AG10803 (cell line): ENCODE measurements at regions not wholly inside any gene's neighbourhood (a gene's known extent, or its start where the extent isn't known, plus 50 kb on each side); places are given as distances from the start of the nearest gene placed in this dataset.

ENCODE experiments used
- DNase-seq: peaks from one replicate; pipeline ENCODE4 v3.0.0; 2010; ENCODE audit warnings: low read depth
- H3K4me3 ChIP-seq: 2 replicates; pipeline ENCODE4 v1.5.1; 2011; ENCODE audit warnings: mild to moderate bottlenecking, low read length, control low read depth
- TF ChIP-seq, protein P1 (sequence below): conservative IDR thresholded peaks from 2 replicates; pipeline ENCODE4 v1.5.1; 2011; ENCODE audit warnings: mild to moderate bottlenecking, low read length, control low read depth, inconsistent platforms

GRCh38 chr7:125490167-125490566 is 560.5 kb upstream of the POT1 start:
- DNase-seq = no peak
- H3K4me3 ChIP-seq = no peak overlapping the region
- TF ChIP-seq, protein P1, sequence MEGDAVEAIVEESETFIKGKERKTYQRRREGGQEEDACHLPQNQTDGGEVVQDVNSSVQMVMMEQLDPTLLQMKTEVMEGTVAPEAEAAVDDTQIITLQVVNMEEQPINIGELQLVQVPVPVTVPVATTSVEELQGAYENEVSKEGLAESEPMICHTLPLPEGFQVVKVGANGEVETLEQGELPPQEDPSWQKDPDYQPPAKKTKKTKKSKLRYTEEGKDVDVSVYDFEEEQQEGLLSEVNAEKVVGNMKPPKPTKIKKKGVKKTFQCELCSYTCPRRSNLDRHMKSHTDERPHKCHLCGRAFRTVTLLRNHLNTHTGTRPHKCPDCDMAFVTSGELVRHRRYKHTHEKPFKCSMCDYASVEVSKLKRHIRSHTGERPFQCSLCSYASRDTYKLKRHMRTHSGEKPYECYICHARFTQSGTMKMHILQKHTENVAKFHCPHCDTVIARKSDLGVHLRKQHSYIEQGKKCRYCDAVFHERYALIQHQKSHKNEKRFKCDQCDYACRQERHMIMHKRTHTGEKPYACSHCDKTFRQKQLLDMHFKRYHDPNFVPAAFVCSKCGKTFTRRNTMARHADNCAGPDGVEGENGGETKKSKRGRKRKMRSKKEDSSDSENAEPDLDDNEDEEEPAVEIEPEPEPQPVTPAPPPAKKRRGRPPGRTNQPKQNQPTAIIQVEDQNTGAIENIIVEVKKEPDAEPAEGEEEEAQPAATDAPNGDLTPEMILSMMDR = no peak

DNA sequence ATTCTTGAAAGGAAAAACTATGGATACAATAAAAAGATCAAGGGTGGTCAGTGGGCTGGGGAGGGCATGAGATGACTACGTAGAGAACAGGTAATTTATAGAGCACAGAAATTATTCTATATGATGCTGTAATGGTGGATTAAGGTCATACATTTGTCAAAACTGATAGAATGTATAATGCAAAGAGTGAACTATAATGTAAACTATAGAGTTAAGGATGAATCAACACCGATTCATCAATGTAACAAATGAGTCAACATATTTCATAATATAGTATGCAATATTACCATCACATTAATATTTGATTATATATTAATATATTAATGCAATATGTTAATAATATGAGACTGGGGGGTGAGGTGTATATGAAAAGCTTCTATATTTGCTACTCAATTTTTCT is 555.6 kb upstream of the POT1 start:
- H3K4me3 ChIP-seq = no peak overlapping the region
- TF ChIP-seq, protein P1 = no peak
- DNase-seq = no peak

DNA sequence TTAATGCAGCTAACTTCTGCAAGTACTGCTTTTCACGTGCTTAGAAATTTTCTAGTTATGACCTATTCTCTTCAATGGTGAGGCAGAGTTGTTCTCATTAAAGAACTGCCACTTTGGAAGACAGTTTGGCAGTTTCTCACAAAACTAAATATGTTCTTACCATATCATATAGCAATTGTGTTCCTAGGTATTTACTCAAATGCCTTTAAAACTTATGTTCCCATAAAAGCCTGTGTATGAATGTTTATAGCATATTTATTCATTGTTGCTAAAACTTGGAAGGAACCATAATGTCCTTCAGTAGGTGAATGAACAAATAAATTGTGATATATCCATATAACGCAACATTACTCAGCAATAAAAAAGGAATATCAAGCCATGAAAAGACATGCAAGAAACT is 555.1 kb upstream of the POT1 start:
- TF ChIP-seq, protein P1 = no peak
- DNase-seq = no peak
- H3K4me3 ChIP-seq = no peak overlapping the region

DNA sequence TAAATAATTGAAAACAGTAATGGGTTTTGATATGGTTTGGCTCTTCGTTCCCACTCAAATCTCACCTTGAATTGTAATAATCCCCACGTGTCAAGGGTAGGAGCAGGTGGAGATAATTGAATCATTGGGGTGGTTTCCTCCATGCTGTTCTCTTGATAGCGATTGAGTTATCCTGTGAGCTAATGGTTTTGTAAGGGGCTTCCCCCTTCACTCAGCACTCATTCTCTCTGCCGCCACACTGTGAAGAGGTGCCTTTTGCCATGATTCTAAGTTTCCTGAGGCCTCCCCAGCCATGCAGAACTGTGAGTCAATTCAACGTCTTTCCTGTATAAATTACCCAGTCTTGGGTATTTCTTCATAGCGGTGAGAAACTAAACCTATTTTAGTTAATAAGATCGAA is 551.7 kb upstream of the POT1 start:
- DNase-seq = no peak
- TF ChIP-seq, protein P1 = no peak
- H3K4me3 ChIP-seq = no peak overlapping the region

GRCh38 chr7:125480762-125481161 is 551.1 kb upstream of the POT1 start:
- no peak overlapping the region for H3K4me3 ChIP-seq
- no peak for DNase-seq
- TF ChIP-seq, protein P1 = no peak

- H3K4me3 ChIP-seq = no peak overlapping the region
- DNase-seq = no peak
- TF ChIP-seq, protein P1 = no peak
These were observed 539.2 kb upstream of the POT1 start for GRCh38 chr7:125468855-125469174.

DNA sequence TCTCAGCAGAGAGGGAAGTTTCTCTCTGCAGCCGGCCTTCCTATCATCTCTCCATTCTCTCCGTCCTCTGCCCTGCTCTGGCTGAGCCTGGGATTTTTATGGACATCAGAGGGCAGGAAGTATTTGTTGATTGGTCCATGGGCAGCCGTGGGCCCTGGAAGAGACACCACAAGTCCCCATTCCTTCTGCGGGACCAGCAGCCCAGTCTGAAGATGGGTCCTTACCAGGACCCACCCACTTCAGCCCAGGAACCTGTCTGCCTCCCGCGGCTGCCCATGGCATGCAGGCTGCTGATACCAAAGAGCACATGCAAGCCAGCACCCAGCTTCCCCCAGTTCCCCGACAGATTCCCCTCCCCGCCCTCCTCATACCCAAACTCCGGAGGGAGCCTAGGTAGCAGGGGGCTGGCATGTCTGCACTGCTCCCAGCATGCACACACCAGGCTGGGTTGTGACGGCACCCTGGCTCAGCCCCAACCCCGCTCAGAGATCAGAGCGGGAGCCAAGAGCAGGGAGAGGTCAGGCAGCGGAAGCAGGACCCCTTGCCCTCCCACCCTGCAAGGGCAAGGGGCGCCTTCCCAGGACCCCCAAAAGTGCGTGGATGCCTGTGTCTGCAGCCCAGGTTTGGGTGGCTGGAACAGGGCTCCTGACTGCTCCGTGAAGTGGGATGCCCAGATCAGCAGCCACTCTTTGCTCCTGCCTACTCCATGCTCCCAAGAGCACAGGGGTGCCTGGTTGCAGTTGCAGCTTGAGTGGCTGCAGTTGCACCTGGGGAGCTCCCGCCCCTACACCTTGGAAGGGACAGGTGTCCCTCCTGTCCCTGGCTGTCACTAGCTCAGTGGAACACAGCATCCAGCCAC is 538.6 kb upstream of the POT1 start:
- no peak overlapping the region for H3K4me3 ChIP-seq
- TF ChIP-seq, protein P1 = no peak
- DNase-seq = no peak
